ENCODE measurements at regions not wholly inside any gene's neighbourhood (a gene's known extent, or its start where the extent isn't known, plus 50 kb on each side); places are given as distances from the start of the nearest gene placed in this dataset.

DNA sequence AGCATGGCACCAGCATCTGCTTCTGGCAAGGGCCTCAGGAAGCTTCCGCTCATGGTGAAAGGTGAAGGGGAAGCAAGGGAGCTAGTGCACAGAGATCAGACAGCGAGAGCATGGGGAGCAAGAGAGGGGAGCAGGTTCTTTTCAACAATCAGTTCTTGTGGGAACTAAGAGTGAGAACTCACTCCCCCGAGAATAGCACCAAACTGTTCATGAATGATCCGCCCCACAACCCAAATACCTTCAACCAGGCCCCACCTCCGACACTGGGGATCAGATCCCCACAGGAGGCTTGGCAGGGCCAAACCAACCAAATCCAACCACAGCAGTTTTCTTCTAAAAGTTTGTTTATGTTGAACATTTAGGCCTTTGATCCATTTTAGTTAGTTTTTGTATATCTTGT, 69.7 kb upstream of the BHLHE23 start:
- CTCF ChIA-PET, result interaction anchor here (0.7 kb wide), 1 partner anchor 20 kb away, joined by 3 read pairs; no protein-coding TSS in a partner anchor

More for the DNA sequence above, 69.7 kb upstream of the BHLHE23 start:
- Histone ChIP-seq H3K4me1 (ENCODE audit: control insufficient read depth, extremely low read depth, insufficient read depth, low read length) (no peaks in the 10 kb centered on the region), H3K9me3 (replicated peaks; ENCODE audit: control insufficient read depth, insufficient read depth, low read length) (no peaks in the 10 kb centered on the region), H3K4me2 (ENCODE audit: insufficient read depth, low read length) (no peak overlapping the region), H3K9ac (replicated peaks; ENCODE audit: extremely low read depth, insufficient read depth, low read length) (no peak overlapping the region), H3K36me3 (ENCODE audit: control insufficient read depth in 2 of 2, extremely low read depth in 1 of 2, insufficient read depth in 2 of 2, low read length in 2 of 2) (no peaks in the 10 kb centered on the region), H4K20me1 (replicated peaks; ENCODE audit: control insufficient read depth, extremely low read depth, insufficient read depth, low read length) (no peaks in the 10 kb centered on the region), H3K9me1 (replicated peaks; ENCODE audit: control insufficient read depth, extremely low read depth, insufficient read depth, low read length) (no peaks in the 10 kb centered on the region), H3K79me2 (ENCODE audit: control insufficient read depth, insufficient read depth, low read length) (no peaks in the 10 kb centered on the region), H2AFZ (ENCODE audit: low read depth, low read length) (no peak overlapping the region), H3K4me3 (replicated peaks in 1 of 3; ENCODE audit: insufficient read depth in 1 of 3, low read depth in 1 of 3, low read length in 3 of 3) (no peak overlapping the region), H3K27me3 (ENCODE audit: control insufficient read depth in 2 of 2, insufficient read depth in 2 of 2, low read length in 2 of 2) (peaks cover 5 to 12% of the 10 kb centered on the region in 2 experiments), H3K27ac (ENCODE audit: insufficient read depth, low read depth, low read length) (no peak overlapping the region)
- no peak for FAIRE-seq
- BruUV-seq (replicated peaks), result no TSS peak
- TF ChIP-seq GATA2 (IDR thresholded peaks at IDR 0.05; ENCODE audit: insufficient read depth, insufficient read length, low read depth, low read length) (no peak), POLR2A (IDR thresholded peaks at IDR 0.05; ENCODE audit: low read depth, low read length) (no peak), MYC (IDR thresholded peaks at IDR 0.05; ENCODE audit: low read depth, low read length) (no peak), FOS (IDR thresholded peaks at IDR 0.05; ENCODE audit: borderline replicate concordance, insufficient read depth, low read length) (no peak), JUN (IDR thresholded peaks at IDR 0.05; ENCODE audit: borderline replicate concordance, insufficient read depth, insufficient read length, low read depth) (no peak), EZH2 (IDR thresholded peaks at IDR 0.05; ENCODE audit: borderline replicate concordance, low read depth, low read length, severe bottlenecking) (no peak), POLR2AphosphoS5 (IDR thresholded peaks at IDR 0.05; ENCODE audit: insufficient read depth, low read depth, low read length) (no peak)
- TF ChIP-seq, protein P1, sequence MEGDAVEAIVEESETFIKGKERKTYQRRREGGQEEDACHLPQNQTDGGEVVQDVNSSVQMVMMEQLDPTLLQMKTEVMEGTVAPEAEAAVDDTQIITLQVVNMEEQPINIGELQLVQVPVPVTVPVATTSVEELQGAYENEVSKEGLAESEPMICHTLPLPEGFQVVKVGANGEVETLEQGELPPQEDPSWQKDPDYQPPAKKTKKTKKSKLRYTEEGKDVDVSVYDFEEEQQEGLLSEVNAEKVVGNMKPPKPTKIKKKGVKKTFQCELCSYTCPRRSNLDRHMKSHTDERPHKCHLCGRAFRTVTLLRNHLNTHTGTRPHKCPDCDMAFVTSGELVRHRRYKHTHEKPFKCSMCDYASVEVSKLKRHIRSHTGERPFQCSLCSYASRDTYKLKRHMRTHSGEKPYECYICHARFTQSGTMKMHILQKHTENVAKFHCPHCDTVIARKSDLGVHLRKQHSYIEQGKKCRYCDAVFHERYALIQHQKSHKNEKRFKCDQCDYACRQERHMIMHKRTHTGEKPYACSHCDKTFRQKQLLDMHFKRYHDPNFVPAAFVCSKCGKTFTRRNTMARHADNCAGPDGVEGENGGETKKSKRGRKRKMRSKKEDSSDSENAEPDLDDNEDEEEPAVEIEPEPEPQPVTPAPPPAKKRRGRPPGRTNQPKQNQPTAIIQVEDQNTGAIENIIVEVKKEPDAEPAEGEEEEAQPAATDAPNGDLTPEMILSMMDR (IDR thresholded peaks at IDR 0.05; ENCODE audit: extremely low read depth in 1 of 2, insufficient read depth in 1 of 2, low read depth in 1 of 2, low read length in 2 of 2), result no peak
- TF ChIP-seq, protein P2, sequence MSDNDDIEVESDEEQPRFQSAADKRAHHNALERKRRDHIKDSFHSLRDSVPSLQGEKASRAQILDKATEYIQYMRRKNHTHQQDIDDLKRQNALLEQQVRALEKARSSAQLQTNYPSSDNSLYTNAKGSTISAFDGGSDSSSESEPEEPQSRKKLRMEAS (IDR thresholded peaks at IDR 0.05; ENCODE audit: insufficient read depth, insufficient read length), result no peak
- no peak for DNase-seq (ENCODE audit: low read depth, low spot score)
- POLR2A ChIA-PET, result no interaction called here
- intact Hi-C loops (cut with micrococcal nuclease), result no loop called here
- dilution Hi-C loops (cut with MboI; ENCODE audit: extremely low pct_ligation_motif_present, low sequenced_read_pairs), result no loop called here
